ENCODE measurements at regions not wholly inside any gene's neighbourhood (a gene's known extent, or its start where the extent isn't known, plus 50 kb on each side); places are given as distances from the start of the nearest gene placed in this dataset.

GRCh38 chr3:177307391-177307790 lies 110.1 kb upstream of the TBL1XR1 start:
- FAIRE-seq (no peak), DNase-seq (ENCODE audit: low read depth) (no peak)
- no peak overlapping the region for H3K4me3 ChIP-seq (ENCODE audit: low read depth, low read length)
- H3K27me3 ChIP-seq (ENCODE audit: control insufficient read depth, insufficient read depth, low read length): no peaks in the 10 kb centered on the region
- TF ChIP-seq, protein P1, sequence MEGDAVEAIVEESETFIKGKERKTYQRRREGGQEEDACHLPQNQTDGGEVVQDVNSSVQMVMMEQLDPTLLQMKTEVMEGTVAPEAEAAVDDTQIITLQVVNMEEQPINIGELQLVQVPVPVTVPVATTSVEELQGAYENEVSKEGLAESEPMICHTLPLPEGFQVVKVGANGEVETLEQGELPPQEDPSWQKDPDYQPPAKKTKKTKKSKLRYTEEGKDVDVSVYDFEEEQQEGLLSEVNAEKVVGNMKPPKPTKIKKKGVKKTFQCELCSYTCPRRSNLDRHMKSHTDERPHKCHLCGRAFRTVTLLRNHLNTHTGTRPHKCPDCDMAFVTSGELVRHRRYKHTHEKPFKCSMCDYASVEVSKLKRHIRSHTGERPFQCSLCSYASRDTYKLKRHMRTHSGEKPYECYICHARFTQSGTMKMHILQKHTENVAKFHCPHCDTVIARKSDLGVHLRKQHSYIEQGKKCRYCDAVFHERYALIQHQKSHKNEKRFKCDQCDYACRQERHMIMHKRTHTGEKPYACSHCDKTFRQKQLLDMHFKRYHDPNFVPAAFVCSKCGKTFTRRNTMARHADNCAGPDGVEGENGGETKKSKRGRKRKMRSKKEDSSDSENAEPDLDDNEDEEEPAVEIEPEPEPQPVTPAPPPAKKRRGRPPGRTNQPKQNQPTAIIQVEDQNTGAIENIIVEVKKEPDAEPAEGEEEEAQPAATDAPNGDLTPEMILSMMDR (IDR thresholded peaks at IDR 0.05; ENCODE audit: insufficient read depth, low read length, severe bottlenecking): no peak
- H3K36me3 ChIP-seq (ENCODE audit: control insufficient read depth, insufficient read depth, low read length): no peaks in the 10 kb centered on the region

- Histone ChIP-seq H3K27me3 (ENCODE audit: control insufficient read depth, insufficient read depth, low read length) (no peaks in the 10 kb centered on the region), H3K4me3 (ENCODE audit: low read depth, low read length) (no peak overlapping the region), H3K36me3 (ENCODE audit: control insufficient read depth, insufficient read depth, low read length) (no peaks in the 10 kb centered on the region)
- FAIRE-seq (no peak), DNase-seq (ENCODE audit: low read depth) (no peak)
- TF ChIP-seq, protein P1 (IDR thresholded peaks at IDR 0.05; ENCODE audit: insufficient read depth, low read length, severe bottlenecking): no peak
Observed at GRCh38 chr3:177307826-177308225, 110.5 kb upstream of the TBL1XR1 start.

DNA sequence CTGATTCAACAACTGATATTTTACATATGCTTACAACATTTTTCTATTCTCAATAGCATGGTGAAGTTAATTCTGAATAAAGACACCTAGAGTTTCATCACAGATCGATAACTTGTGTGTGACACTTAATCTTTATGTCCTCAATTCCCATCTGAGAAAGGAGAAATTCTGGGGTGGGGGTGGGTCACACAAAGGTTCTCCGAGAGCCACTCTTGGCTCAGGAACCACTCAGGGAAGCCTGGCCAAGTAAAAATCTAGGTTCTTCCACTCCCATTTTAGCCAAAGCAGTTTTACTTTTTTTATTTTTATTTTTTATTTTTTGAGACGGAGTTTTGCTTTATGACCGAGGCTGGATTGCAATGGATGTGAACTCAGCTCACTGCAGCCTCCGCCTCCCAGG lies 111.0 kb upstream of the TBL1XR1 start:
- no peak for FAIRE-seq

GRCh38 chr3:177308911-177309310 lies 111.6 kb upstream of the TBL1XR1 start:
- Histone ChIP-seq H3K27me3 (ENCODE audit: control insufficient read depth, insufficient read depth, low read length) (no peaks in the 10 kb centered on the region), H3K36me3 (ENCODE audit: control insufficient read depth, insufficient read depth, low read length) (no peaks in the 10 kb centered on the region), H3K4me3 (ENCODE audit: low read depth, low read length) (no peak overlapping the region)
- DNase-seq (ENCODE audit: low read depth): no peak
- FAIRE-seq: no peak
- TF ChIP-seq, protein P1 (IDR thresholded peaks at IDR 0.05; ENCODE audit: insufficient read depth, low read length, severe bottlenecking): no peak

More for the DNA sequence above, 111.0 kb upstream of the TBL1XR1 start:
- no peak overlapping the region for H3K4me3 ChIP-seq (ENCODE audit: low read depth, low read length)
- no peaks in the 10 kb centered on the region for H3K27me3 ChIP-seq (ENCODE audit: control insufficient read depth, insufficient read depth, low read length)
- H3K36me3 ChIP-seq (ENCODE audit: control insufficient read depth, insufficient read depth, low read length): no peaks in the 10 kb centered on the region
- no peak for DNase-seq (ENCODE audit: low read depth)
- TF ChIP-seq, protein P1 (IDR thresholded peaks at IDR 0.05; ENCODE audit: insufficient read depth, low read length, severe bottlenecking): no peak

DNA sequence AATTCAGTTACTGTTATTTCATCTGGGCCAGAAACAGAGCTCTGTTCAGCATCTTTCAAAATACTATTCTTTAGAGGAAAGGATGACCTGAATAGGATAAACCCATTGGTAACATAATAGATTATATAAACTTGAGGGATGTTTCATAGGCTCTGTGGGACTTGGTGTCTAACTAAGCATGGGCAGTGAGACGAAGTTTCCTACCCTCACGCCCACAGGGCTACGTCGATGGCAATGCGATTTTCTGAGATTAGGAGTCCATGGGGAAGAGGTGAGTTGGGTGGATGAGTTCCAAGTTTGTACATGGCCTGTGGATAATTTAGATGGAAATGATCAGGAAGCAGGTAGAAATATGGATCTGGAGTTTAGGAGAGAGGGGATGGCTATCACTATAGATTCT lies 115.2 kb upstream of the TBL1XR1 start:
- FAIRE-seq: no peak

DNA sequence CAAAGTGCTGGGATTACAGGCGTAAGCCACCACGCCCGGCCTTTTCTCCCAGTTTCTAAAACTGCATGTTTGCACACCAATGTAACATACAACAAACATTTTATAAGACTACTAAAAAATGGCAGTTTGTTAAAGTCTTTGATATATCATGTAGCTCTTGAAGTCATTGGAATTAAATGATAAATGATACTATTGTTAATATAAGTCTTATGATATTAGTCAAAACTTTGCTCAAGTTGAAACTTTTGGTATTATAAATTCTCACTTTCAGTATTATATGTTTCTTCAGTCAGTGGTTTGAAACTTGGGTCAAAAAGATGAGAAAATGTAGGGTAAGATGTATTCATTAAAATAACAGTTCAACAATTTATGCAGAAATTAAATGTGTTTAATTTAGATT lies 117.6 kb upstream of the TBL1XR1 start:
- FAIRE-seq (no peak), DNase-seq (ENCODE audit: low read depth) (no peak)
- no peaks in the 10 kb centered on the region for H3K27me3 ChIP-seq (ENCODE audit: control insufficient read depth, insufficient read depth, low read length)
- H3K36me3 ChIP-seq (ENCODE audit: control insufficient read depth, insufficient read depth, low read length): no peaks in the 10 kb centered on the region
- no peak overlapping the region for H3K4me3 ChIP-seq (ENCODE audit: low read depth, low read length)
- TF ChIP-seq, protein P1 (IDR thresholded peaks at IDR 0.05; ENCODE audit: insufficient read depth, low read length, severe bottlenecking): no peak

More for the DNA sequence above, 115.2 kb upstream of the TBL1XR1 start:
- no peaks in the 10 kb centered on the region for H3K36me3 ChIP-seq (ENCODE audit: control insufficient read depth, insufficient read depth, low read length)
- no peak for DNase-seq (ENCODE audit: low read depth)
- no peak overlapping the region for H3K4me3 ChIP-seq (ENCODE audit: low read depth, low read length)
- TF ChIP-seq, protein P1 (IDR thresholded peaks at IDR 0.05; ENCODE audit: insufficient read depth, low read length, severe bottlenecking): no peak
- H3K27me3 ChIP-seq (ENCODE audit: control insufficient read depth, insufficient read depth, low read length): no peaks in the 10 kb centered on the region
